GM18499 (cell line): ENCODE measurements at regions not wholly inside any gene's neighbourhood (a gene's known extent, or its start where the extent isn't known, plus 50 kb on each side); places are given as distances from the start of the nearest gene placed in this dataset.

Source experiments
- ATAC-seq: cut with Tn5 transposase; IDR thresholded peaks from one replicate; pipeline ENCODE4 v1.9.1; 2021; ENCODE audit warnings: moderate number of reproducible peaks; ENCODE audit not compliant: insufficient read depth, unreplicated experiment

- ATAC-seq, result no peak
Observed at GRCh38 chr10:128443925-128444518, 317.8 kb upstream of the MKI67 start.

- no peak for ATAC-seq
Observed at GRCh38 chr10:128448796-128449195, 322.6 kb upstream of the MKI67 start.

- ATAC-seq, result no peak
Observed at GRCh38 chr10:128451879-128452278, 325.7 kb upstream of the MKI67 start.

- no peak for ATAC-seq
Observed at GRCh38 chr10:128456271-128456670, 330.0 kb upstream of the MKI67 start.

- no peak for ATAC-seq
Observed at GRCh38 chr10:128457136-128457535, 330.9 kb upstream of the MKI67 start.

- ATAC-seq, result no peak
Observed at GRCh38 chr10:128461991-128462390, 335.8 kb upstream of the MKI67 start.

- ATAC-seq, result no peak
Observed at GRCh38 chr10:128462844-128463243, 336.6 kb upstream of the MKI67 start.

GRCh38 chr10:128463991-128464760 is 338.0 kb upstream of the MKI67 start:
- ATAC-seq, result no peak

GRCh38 chr10:128465697-128466096 is 339.5 kb upstream of the MKI67 start:
- no peak for ATAC-seq

- ATAC-seq, result no peak
Observed at GRCh38 chr10:128466831-128467371, 340.7 kb upstream of the MKI67 start.

GRCh38 chr10:128468462-128468861 is 342.2 kb upstream of the MKI67 start:
- ATAC-seq, result no peak

- ATAC-seq, result no peak
Observed at GRCh38 chr10:128469515-128469914, 343.3 kb upstream of the MKI67 start.

- ATAC-seq, result no peak
Observed at GRCh38 chr10:128470321-128470965, 344.2 kb upstream of the MKI67 start.

- ATAC-seq, result no peak
Observed at GRCh38 chr10:128471151-128471550, 344.9 kb upstream of the MKI67 start.

- ATAC-seq, result no peak
Observed at GRCh38 chr10:128472196-128472595, 346.0 kb upstream of the MKI67 start.

- no peak for ATAC-seq
Observed at GRCh38 chr10:128473396-128473795, 347.2 kb upstream of the MKI67 start.

- no peak for ATAC-seq
Observed at GRCh38 chr10:128473911-128474310, 347.7 kb upstream of the MKI67 start.

- no peak for ATAC-seq
Observed at GRCh38 chr10:128474571-128474970, 348.3 kb upstream of the MKI67 start.

GRCh38 chr10:128475686-128476367 is 349.6 kb upstream of the MKI67 start:
- no peak for ATAC-seq

- ATAC-seq, result no peak
Observed at GRCh38 chr10:128476368-128476725, 350.1 kb upstream of the MKI67 start.

- ATAC-seq, result no peak
Observed at GRCh38 chr10:128476845-128477244, 350.6 kb upstream of the MKI67 start.
